GM12891 (cell line): ENCODE measurements at regions not wholly inside any gene's neighbourhood (a gene's known extent, or its start where the extent isn't known, plus 50 kb on each side); places are given as distances from the start of the nearest gene placed in this dataset.

Experiments used
- DNase-seq: peaks from one replicate; pipeline ENCODE4 v3.0.0; 2011; ENCODE audit warnings: low spot score; ENCODE audit not compliant: insufficient read length
- FAIRE-seq: peaks from 2 replicates; lab custom pipeline; 2011; peaks lifted over from hg19 to GRCh38; lab: Jason Lieb, UNC
- PAX5 ChIP-seq: IDR thresholded peaks from 2 replicates; pipeline ENCODE4 v1.6.1; 2011; ENCODE audit warnings: low read length, moderate library complexity, mild to moderate bottlenecking; ENCODE audit not compliant: insufficient read depth, severe bottlenecking
- POLR2A ChIP-seq: IDR thresholded peaks from 2 replicates; pipeline ENCODE4 v1.6.1; 2011; ENCODE audit warnings: low read depth, low read length, control low read depth
- POLR2AphosphoS5 ChIP-seq: IDR thresholded peaks from 2 replicates; pipeline ENCODE4 v1.6.1; 2011; ENCODE audit warnings: low read depth, low read length, control low read depth
- POU2F2 ChIP-seq: IDR thresholded peaks from 2 replicates; pipeline ENCODE4 v1.6.1; 2011; ENCODE audit warnings: low read depth, mild to moderate bottlenecking, control low read depth, low read length, moderate library complexity
- SPI1 ChIP-seq: IDR thresholded peaks from 2 replicates; pipeline ENCODE4 v1.6.1; 2011; ENCODE audit warnings: low read depth, low read length, control low read depth
- TAF1 ChIP-seq: IDR thresholded peaks from 2 replicates; pipeline ENCODE4 v1.6.1; 2011; ENCODE audit warnings: low read depth, low read length, control low read depth

- no peak for DNase-seq
- FAIRE-seq: no peak
- TF ChIP-seq POU2F2 (no peak), SPI1 (no peak), POLR2AphosphoS5 (no peak), TAF1 (no peak), POLR2A (no peak), PAX5 (no peak)
Observed at GRCh38 chr5:12780536-12780935, 876.3 kb upstream of the CTNND2 start.

GRCh38 chr5:12777342-12777741, 873.1 kb upstream of the CTNND2 start:
- FAIRE-seq (no peak), DNase-seq (no peak)
- TF ChIP-seq POLR2AphosphoS5 (no peak), POU2F2 (no peak), POLR2A (no peak), TAF1 (no peak), PAX5 (no peak), SPI1 (no peak)

- TF ChIP-seq TAF1 (no peak), SPI1 (no peak), POU2F2 (no peak), POLR2AphosphoS5 (no peak), PAX5 (no peak), POLR2A (no peak)
- DNase-seq (no peak), FAIRE-seq (no peak)
Observed at GRCh38 chr5:12772276-12772675, 868.0 kb upstream of the CTNND2 start.

DNA sequence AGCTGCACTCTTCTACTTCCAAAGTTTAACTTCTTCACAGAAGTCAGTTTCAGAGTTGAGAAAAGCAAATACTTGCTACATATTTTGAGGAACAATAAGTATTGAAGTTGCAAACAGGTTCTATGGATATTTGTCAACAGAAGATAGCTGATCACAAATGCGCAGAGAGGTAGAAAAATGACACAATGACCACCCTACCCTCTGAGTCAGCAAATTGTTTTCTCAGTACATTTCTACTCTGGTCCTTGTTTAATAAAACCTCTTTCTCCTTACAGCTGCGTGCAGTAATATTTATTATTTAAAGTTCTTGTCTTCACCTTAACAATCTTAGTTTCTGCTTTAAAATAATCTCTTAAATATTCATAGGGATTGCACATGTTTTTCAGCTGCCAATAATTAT, 855.1 kb upstream of the CTNND2 start:
- FAIRE-seq: no peak
- DNase-seq: no peak
- TF ChIP-seq POU2F2 (no peak), POLR2A (no peak), SPI1 (no peak), PAX5 (no peak), TAF1 (no peak), POLR2AphosphoS5 (no peak)

- TF ChIP-seq SPI1: no peak
- TF ChIP-seq POLR2AphosphoS5: no peak
- TF ChIP-seq POLR2A: no peak
- TF ChIP-seq POU2F2: no peak
- DNase-seq (no peak), FAIRE-seq (no peak)
Observed at GRCh38 chr5:12757035-12757434, 852.8 kb upstream of the CTNND2 start.

DNA sequence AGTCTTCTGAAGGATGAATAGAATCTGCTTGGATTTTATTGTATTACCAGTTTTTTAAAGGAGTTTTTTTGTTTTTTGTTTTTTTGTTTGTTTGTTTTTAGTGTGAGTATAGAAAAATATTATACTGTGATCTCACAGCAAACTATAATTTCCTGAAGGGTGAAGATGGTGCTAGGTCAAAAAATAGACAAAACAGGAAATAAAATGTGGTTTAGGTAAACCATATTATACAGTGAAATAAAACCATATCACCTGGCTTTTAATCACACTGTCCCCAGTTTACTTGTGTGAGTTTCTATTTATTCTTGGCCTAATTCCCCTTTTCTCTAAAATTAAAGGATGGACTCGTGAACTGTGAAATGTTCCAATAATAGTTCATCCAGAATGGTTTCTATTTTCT, 841.3 kb upstream of the CTNND2 start:
- DNase-seq: no peak
- TF ChIP-seq PAX5: no peak
- no peak for TF ChIP-seq TAF1
- no peak for TF ChIP-seq POU2F2
- TF ChIP-seq POLR2AphosphoS5: no peak
- TF ChIP-seq POLR2A: no peak
- no peak for TF ChIP-seq SPI1
- FAIRE-seq: no peak

DNA sequence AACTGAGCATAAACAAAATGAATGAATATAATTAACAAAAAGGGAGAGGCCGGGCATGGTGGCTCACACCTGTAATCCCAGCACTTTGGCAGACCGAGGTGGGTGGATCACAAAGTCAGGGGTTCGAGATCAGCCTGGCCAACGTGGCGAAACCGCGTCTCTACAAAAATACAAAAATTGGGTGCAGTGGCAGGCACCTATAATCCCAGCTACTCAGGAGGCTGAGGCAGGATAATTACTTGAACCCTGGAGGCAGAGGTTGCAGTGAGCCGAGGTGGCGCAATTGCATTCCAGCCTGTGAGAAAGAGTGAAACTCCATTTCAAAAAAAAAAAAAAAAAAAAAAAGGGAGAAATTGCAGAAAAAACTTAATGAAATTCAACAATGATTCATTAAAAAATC, 839.3 kb upstream of the CTNND2 start:
- FAIRE-seq: no peak
- DNase-seq: no peak
- TF ChIP-seq POLR2AphosphoS5: no peak
- no peak for TF ChIP-seq SPI1
- no peak for TF ChIP-seq TAF1
- TF ChIP-seq POU2F2: no peak
- TF ChIP-seq PAX5: no peak
- TF ChIP-seq POLR2A: no peak

DNA sequence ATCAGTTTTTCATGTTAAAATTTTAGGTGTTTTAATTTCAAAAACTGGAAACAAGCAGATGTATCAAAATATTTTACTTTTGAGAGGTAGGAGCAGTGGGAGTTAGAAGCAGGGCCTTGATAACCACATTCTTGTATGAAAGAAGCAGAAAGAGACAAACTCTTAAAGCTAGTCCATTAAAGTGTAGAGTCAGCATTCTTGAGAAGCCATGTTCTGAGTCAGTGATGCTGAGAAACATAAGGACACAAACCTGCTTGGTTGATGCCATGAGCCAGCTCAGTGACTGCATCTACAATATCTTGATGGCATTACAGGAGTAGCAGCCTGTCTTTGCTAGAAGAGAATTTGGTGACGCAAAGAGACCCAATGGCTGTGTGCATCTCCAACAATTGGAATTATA, 826.1 kb upstream of the CTNND2 start:
- FAIRE-seq (no peak), DNase-seq (no peak)
- TF ChIP-seq SPI1 (no peak), POLR2AphosphoS5 (no peak), POLR2A (no peak), POU2F2 (no peak), TAF1 (no peak), PAX5 (no peak)

DNA sequence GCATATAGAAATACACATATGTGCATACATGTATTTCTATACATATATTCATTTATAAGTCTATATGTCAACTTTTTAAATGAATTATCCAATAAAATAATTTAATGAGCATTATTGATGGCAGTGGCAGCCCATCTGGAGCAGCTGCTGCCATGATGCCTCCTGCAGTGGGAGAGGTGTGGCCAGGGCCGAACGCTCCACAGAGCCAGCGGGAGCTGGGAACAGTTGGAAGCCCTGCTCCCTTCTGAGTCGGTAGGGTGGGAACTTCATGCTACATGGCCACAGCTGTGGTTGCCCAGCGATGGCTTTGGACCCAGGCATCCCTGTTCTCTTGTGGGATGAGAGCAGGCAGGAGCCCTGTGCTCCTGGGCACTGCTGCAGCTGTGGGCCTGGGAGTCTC, 812.4 kb upstream of the CTNND2 start:
- FAIRE-seq (no peak), DNase-seq (no peak)
- TF ChIP-seq POU2F2 (no peak), POLR2AphosphoS5 (no peak), PAX5 (no peak), SPI1 (no peak), POLR2A (no peak)

- DNase-seq: no peak
- TF ChIP-seq PAX5 (no peak), POU2F2 (no peak), TAF1 (no peak), POLR2AphosphoS5 (no peak), SPI1 (no peak), POLR2A (no peak)
- FAIRE-seq: no peak
Observed at GRCh38 chr5:12707560-12707959, 803.3 kb upstream of the CTNND2 start.

DNA sequence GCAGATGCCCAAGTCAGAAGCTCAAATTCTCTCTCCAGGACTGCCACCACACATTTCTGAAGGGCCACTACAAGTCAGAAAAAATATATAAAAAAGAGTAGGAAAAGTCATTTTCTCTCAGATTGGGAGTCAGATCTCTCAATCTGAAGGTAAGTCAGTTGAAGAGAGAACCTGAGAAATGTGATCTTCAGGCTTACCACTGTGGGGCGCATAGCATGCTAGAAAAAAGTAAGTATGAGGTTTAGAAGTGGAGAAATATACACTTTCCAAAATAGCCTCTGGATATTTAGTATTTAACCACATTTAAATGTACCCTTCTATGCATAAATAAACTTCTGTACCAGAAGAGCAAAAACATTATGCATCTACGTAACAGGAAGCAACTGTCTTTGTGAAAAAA, 800.7 kb upstream of the CTNND2 start:
- no peak for DNase-seq
- no peak for TF ChIP-seq PAX5
- no peak for TF ChIP-seq SPI1
- no peak for TF ChIP-seq TAF1
- no peak for TF ChIP-seq POLR2AphosphoS5
- TF ChIP-seq POU2F2: no peak
- TF ChIP-seq POLR2A: no peak
- FAIRE-seq: no peak
